Erythroblast (primary cell): ENCODE measurements at regions not wholly inside any gene's neighbourhood (a gene's known extent, or its start where the extent isn't known, plus 50 kb on each side); places are given as distances from the start of the nearest gene placed in this dataset.

Source experiments
- GATA1 ChIP-seq: IDR thresholded peaks from 2 replicates; pipeline ENCODE4 v1.6.1; 2011; ENCODE audit warnings: low read depth, mild to moderate bottlenecking, control low read depth, low read length, moderate library complexity
- POLR2A ChIP-seq: IDR thresholded peaks from 2 replicates; pipeline ENCODE4 v1.6.1; 2011; ENCODE audit warnings: mild to moderate bottlenecking, low read length

DNA sequence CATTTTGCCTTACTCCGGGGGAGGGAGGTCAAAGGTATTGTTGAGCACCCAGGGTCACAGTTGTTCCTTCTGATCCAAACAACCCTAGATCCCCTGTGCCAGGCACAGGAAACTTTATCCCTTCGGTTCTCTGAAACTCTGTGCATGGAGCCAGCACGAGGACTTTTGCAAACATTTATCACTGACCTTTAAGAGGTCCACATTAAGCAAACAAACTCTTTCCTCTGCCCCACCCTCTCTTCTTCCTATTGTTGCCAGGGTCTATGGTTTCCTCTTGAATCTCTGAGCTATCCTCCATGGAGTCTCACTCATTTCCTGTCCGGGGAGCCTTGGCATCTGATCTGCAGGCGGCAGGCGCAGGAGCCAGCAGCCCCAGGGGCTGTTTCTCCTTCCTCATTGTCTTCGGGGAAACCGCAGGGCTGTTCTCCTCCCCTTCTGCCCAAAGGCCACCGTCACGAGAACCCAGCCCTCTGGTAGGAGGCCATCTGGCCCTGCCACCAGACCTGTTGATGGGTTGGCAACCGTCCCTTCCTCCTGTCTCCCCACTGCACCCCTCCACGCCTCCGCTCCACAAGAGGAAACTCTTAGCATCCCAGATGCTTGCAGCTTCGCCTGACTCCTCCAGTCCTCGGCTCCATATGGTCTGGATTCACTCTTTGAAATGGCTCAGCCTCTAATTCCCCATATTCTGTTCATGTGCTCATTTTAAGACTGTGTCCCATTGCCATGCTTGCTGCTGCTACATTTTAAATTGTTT lies 327.3 kb upstream of the NRP1 start:
- TF ChIP-seq POLR2A (no peak), GATA1 (no peak)
